ENCODE measurements at regions not wholly inside any gene's neighbourhood (a gene's known extent, or its start where the extent isn't known, plus 50 kb on each side); places are given as distances from the start of the nearest gene placed in this dataset.

- H3K9me3 Mint-ChIP-seq, result no peaks in the 10 kb centered on the region
- TF ChIP-seq GRHL2 (CRISPR knock-in tag; IDR thresholded peaks at IDR 0.05; ENCODE audit: insufficient replicate concordance, severe bottlenecking) (no peak), OVOL2 (CRISPR knock-in tag; IDR thresholded peaks at IDR 0.05; ENCODE audit: borderline replicate concordance) (no peak), E2F4 (CRISPR knock-in tag; IDR thresholded peaks at IDR 0.05; ENCODE audit: borderline replicate concordance, low read depth) (no peak), FOXP1 (CRISPR knock-in tag; IDR thresholded peaks at IDR 0.05; ENCODE audit: borderline replicate concordance) (no peak)
- TF ChIP-seq, protein P1, sequence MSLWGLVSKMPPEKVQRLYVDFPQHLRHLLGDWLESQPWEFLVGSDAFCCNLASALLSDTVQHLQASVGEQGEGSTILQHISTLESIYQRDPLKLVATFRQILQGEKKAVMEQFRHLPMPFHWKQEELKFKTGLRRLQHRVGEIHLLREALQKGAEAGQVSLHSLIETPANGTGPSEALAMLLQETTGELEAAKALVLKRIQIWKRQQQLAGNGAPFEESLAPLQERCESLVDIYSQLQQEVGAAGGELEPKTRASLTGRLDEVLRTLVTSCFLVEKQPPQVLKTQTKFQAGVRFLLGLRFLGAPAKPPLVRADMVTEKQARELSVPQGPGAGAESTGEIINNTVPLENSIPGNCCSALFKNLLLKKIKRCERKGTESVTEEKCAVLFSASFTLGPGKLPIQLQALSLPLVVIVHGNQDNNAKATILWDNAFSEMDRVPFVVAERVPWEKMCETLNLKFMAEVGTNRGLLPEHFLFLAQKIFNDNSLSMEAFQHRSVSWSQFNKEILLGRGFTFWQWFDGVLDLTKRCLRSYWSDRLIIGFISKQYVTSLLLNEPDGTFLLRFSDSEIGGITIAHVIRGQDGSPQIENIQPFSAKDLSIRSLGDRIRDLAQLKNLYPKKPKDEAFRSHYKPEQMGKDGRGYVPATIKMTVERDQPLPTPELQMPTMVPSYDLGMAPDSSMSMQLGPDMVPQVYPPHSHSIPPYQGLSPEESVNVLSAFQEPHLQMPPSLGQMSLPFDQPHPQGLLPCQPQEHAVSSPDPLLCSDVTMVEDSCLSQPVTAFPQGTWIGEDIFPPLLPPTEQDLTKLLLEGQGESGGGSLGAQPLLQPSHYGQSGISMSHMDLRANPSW (CRISPR knock-in tag; conservative IDR thresholded peaks at IDR 0.05; ENCODE audit: low read depth), result no peak
- TF ChIP-seq, protein P2, sequence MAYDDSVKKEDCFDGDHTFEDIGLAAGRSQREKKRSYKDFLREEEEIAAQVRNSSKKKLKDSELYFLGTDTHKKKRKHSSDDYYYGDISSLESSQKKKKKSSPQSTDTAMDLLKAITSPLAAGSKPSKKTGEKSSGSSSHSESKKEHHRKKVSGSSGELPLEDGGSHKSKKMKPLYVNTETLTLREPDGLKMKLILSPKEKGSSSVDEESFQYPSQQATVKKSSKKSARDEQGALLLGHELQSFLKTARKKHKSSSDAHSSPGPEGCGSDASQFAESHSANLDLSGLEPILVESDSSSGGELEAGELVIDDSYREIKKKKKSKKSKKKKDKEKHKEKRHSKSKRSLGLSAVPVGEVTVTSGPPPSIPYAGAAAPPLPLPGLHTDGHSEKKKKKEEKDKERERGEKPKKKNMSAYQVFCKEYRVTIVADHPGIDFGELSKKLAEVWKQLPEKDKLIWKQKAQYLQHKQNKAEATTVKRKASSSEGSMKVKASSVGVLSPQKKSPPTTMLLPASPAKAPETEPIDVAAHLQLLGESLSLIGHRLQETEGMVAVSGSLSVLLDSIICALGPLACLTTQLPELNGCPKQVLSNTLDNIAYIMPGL (CRISPR knock-in tag; IDR thresholded peaks at IDR 0.05), result no peak
- H3K36me3 Mint-ChIP-seq, result no peaks in the 10 kb centered on the region
- DNase-seq (ENCODE audit: low spot score) (no peak), ATAC-seq (no peak)
- ChIA-PET POLR2A (no interaction called here), CTCF (no interaction called here)
- peaks cover 29% of the 10 kb centered on the region for H3K4me1 Mint-ChIP-seq
- H3K27me3 Mint-ChIP-seq (ENCODE audit: low read depth), result no peaks in the 10 kb centered on the region
- H3K27ac Mint-ChIP-seq, result no peak overlapping the region
- H3K4me3 Mint-ChIP-seq, result no peak overlapping the region
Measured at GRCh38 chr5:44914221-44914620, 105.5 kb downstream of the MRPS30 start.

DNA sequence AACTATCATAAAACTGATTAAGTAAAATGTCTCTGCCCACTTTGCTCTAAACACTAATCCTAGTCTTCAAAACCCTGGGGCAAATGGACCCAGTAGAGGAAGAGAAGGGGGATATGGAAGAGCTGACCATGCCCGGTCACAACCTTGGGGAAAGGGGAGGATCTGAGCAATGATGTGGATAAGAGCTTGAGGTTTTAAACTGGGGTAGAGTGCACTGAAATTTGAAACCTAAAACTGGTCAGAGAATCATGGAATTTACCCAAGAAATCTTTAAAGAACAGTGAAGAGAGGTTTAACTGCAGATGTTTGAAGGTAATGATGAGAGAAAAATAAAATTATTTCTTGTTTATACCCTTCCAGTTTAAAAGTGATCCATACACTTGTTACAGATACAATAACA lies 110.8 kb downstream of the MRPS30 start:
- ATAC-seq (no peak), DNase-seq (ENCODE audit: low spot score) (no peak)
- H3K27me3 Mint-ChIP-seq (ENCODE audit: low read depth), result no peaks in the 10 kb centered on the region
- H3K36me3 Mint-ChIP-seq, result peaks cover 6% of the 10 kb centered on the region
- peaks cover 11% of the 10 kb centered on the region for H3K4me1 Mint-ChIP-seq
- POLR2A ChIA-PET, result no interaction called here
- CTCF ChIA-PET, result no interaction called here
- H3K27ac Mint-ChIP-seq, result no peak overlapping the region
- H3K9me3 Mint-ChIP-seq, result peaks cover 17% of the 10 kb centered on the region
- no peak overlapping the region for H3K4me3 Mint-ChIP-seq
- TF ChIP-seq JAZF1 (CRISPR knock-in tag; IDR thresholded peaks at IDR 0.05) (no peak), RORB (CRISPR knock-in tag; IDR thresholded peaks at IDR 0.05) (no peak), FOXP1 (CRISPR knock-in tag; IDR thresholded peaks at IDR 0.05; ENCODE audit: borderline replicate concordance) (no peak), MAX (CRISPR knock-in tag; IDR thresholded peaks at IDR 0.05) (no peak), ESRRA (CRISPR knock-in tag; IDR thresholded peaks at IDR 0.05; ENCODE audit: borderline replicate concordance) (no peak), GTF2I (CRISPR knock-in tag; conservative IDR thresholded peaks at IDR 0.05) (no peak), ATF1 (CRISPR knock-in tag; IDR thresholded peaks at IDR 0.05) (no peak), FOXP4 (CRISPR knock-in tag; IDR thresholded peaks at IDR 0.05) (no peak), ZBTB21 (CRISPR knock-in tag; IDR thresholded peaks at IDR 0.05; ENCODE audit: borderline replicate concordance) (no peak), NR1H2 (CRISPR knock-in tag; IDR thresholded peaks at IDR 0.05) (no peak)
- TF ChIP-seq, protein P3, sequence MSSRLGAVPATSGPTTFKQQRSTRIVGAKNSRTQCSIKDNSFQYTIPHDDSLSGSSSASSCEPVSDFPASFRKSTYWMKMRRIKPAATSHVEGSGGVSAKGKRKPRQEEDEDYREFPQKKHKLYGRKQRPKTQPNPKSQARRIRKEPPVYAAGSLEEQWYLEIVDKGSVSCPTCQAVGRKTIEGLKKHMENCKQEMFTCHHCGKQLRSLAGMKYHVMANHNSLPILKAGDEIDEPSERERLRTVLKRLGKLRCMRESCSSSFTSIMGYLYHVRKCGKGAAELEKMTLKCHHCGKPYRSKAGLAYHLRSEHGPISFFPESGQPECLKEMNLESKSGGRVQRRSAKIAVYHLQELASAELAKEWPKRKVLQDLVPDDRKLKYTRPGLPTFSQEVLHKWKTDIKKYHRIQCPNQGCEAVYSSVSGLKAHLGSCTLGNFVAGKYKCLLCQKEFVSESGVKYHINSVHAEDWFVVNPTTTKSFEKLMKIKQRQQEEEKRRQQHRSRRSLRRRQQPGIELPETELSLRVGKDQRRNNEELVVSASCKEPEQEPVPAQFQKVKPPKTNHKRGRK (CRISPR knock-in tag; IDR thresholded peaks at IDR 0.05; ENCODE audit: borderline replicate concordance), result no peak
- TF ChIP-seq, protein P4, sequence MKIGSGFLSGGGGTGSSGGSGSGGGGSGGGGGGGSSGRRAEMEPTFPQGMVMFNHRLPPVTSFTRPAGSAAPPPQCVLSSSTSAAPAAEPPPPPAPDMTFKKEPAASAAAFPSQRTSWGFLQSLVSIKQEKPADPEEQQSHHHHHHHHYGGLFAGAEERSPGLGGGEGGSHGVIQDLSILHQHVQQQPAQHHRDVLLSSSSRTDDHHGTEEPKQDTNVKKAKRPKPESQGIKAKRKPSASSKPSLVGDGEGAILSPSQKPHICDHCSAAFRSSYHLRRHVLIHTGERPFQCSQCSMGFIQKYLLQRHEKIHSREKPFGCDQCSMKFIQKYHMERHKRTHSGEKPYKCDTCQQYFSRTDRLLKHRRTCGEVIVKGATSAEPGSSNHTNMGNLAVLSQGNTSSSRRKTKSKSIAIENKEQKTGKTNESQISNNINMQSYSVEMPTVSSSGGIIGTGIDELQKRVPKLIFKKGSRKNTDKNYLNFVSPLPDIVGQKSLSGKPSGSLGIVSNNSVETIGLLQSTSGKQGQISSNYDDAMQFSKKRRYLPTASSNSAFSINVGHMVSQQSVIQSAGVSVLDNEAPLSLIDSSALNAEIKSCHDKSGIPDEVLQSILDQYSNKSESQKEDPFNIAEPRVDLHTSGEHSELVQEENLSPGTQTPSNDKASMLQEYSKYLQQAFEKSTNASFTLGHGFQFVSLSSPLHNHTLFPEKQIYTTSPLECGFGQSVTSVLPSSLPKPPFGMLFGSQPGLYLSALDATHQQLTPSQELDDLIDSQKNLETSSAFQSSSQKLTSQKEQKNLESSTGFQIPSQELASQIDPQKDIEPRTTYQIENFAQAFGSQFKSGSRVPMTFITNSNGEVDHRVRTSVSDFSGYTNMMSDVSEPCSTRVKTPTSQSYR (CRISPR knock-in tag; IDR thresholded peaks at IDR 0.05), result no peak
- TF ChIP-seq, protein P5, sequence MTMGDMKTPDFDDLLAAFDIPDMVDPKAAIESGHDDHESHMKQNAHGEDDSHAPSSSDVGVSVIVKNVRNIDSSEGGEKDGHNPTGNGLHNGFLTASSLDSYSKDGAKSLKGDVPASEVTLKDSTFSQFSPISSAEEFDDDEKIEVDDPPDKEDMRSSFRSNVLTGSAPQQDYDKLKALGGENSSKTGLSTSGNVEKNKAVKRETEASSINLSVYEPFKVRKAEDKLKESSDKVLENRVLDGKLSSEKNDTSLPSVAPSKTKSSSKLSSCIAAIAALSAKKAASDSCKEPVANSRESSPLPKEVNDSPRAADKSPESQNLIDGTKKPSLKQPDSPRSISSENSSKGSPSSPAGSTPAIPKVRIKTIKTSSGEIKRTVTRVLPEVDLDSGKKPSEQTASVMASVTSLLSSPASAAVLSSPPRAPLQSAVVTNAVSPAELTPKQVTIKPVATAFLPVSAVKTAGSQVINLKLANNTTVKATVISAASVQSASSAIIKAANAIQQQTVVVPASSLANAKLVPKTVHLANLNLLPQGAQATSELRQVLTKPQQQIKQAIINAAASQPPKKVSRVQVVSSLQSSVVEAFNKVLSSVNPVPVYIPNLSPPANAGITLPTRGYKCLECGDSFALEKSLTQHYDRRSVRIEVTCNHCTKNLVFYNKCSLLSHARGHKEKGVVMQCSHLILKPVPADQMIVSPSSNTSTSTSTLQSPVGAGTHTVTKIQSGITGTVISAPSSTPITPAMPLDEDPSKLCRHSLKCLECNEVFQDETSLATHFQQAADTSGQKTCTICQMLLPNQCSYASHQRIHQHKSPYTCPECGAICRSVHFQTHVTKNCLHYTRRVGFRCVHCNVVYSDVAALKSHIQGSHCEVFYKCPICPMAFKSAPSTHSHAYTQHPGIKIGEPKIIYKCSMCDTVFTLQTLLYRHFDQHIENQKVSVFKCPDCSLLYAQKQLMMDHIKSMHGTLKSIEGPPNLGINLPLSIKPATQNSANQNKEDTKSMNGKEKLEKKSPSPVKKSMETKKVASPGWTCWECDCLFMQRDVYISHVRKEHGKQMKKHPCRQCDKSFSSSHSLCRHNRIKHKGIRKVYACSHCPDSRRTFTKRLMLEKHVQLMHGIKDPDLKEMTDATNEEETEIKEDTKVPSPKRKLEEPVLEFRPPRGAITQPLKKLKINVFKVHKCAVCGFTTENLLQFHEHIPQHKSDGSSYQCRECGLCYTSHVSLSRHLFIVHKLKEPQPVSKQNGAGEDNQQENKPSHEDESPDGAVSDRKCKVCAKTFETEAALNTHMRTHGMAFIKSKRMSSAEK (CRISPR knock-in tag; IDR thresholded peaks at IDR 0.05; ENCODE audit: borderline replicate concordance), result no peak

Data from WTC11 (cell line).